IMR-90 (cell line): ENCODE measurements at regions not wholly inside any gene's neighbourhood (a gene's known extent, or its start where the extent isn't known, plus 50 kb on each side); places are given as distances from the start of the nearest gene placed in this dataset.

Experiments used
- ATAC-seq: fragments of 200-7000 bp; cut with Tn5 transposase; 2 replicates; pipeline ENCODE4 v1.9.1; 2020; ENCODE audit warnings: low read depth, mild to moderate bottlenecking, moderate library complexity
- BruUV-seq: library from RNA; stranded (reverse); fragments of 400-500 nt; replicated peaks from 2 replicates; lab custom pipeline; 2021; lab: Mats Ljungman, UMichigan
- CTCF ChIA-PET: fragments of 300-600 bp; formaldehyde crosslinking; extraction: SDS; loops from one replicate; lab custom pipeline; 2021; ENCODE audit warnings: antibody characterized with exemption; lab: Yijun Ruan, JAX
- POLR2A ChIA-PET: fragments of 300-600 bp; sonication (Branson Sonifier 250); formaldehyde crosslinking; loops from one replicate; lab custom pipeline; 2022; ENCODE audit warnings: antibody characterized with exemption; ENCODE audit not compliant: unreplicated experiment; lab: Charles Lee
- DNase-seq: peaks from one replicate; pipeline ENCODE4 v3.0.0; 2013
- H2AFZ ChIP-seq: replicated peaks from 2 replicates; pipeline ENCODE3; 2013; ENCODE audit warnings: low read length, mild to moderate bottlenecking; ENCODE audit not compliant: poor library complexity
- H2AK5ac ChIP-seq: 2 replicates; pipeline ENCODE4 v1.6.1; 2013; ENCODE audit warnings: low read depth, low read length, inconsistent platforms
- H2AK9ac ChIP-seq: replicated peaks from 2 replicates; pipeline ENCODE3; 2013; ENCODE audit warnings: mild to moderate bottlenecking, low read depth, low read length, moderate library complexity; ENCODE audit not compliant: poor library complexity
- H2BK120ac ChIP-seq: 2 replicates; pipeline ENCODE4 v1.6.1; 2013; ENCODE audit warnings: low read depth, low read length, inconsistent platforms
- H2BK15ac ChIP-seq: 3 replicates; pipeline ENCODE4 v1.6.1; 2013; ENCODE audit warnings: low read depth, low read length, inconsistent platforms
- H2BK20ac ChIP-seq: 2 replicates; pipeline ENCODE4 v1.6.1; 2013; ENCODE audit warnings: low read depth, mild to moderate bottlenecking, inconsistent platforms, low read length, moderate library complexity
- H2BK5ac ChIP-seq: 2 replicates; pipeline ENCODE4 v1.6.1; 2013; ENCODE audit warnings: mild to moderate bottlenecking, low read depth, low read length, inconsistent platforms; ENCODE audit not compliant: poor library complexity, severe bottlenecking
- H3K14ac ChIP-seq: replicated peaks from 2 replicates; pipeline ENCODE4 v1.6.1; 2013; ENCODE audit warnings: low read depth, low read length, inconsistent platforms
- H3K18ac ChIP-seq: 2 replicates; pipeline ENCODE4 v1.6.1; 2013; ENCODE audit warnings: low read depth, low read length, control low read depth
- H3K23ac ChIP-seq: 2 replicates; pipeline ENCODE4 v1.6.1; 2013; ENCODE audit warnings: low read depth, low read length, inconsistent platforms
- H3K27ac ChIP-seq: 2 replicates; pipeline ENCODE4 v1.5.1; 2013; ENCODE audit warnings: mild to moderate bottlenecking, control low read depth, low read length; ENCODE audit not compliant: insufficient read depth
- H3K27me3 ChIP-seq: 2 replicates; pipeline ENCODE4 v1.6.1; 2013; ENCODE audit warnings: low read length; ENCODE audit not compliant: control insufficient read depth, insufficient read depth
- H3K36me3 ChIP-seq: 2 replicates; pipeline ENCODE4 v1.6.1; 2013; ENCODE audit warnings: low read length, mixed read lengths; ENCODE audit not compliant: control insufficient read depth, insufficient read depth
- H3K4ac ChIP-seq: 2 replicates; pipeline ENCODE4 v1.6.1; 2013; ENCODE audit warnings: low read depth, low read length, inconsistent platforms
- H3K4me1 ChIP-seq: 2 replicates; pipeline ENCODE4 v1.6.1; 2013; ENCODE audit warnings: low read length, mixed read lengths; ENCODE audit not compliant: control insufficient read depth, insufficient read depth
- H3K4me2 ChIP-seq: 2 replicates; pipeline ENCODE4 v1.6.1; 2013; ENCODE audit warnings: low read depth, mild to moderate bottlenecking, control low read depth, low read length, moderate library complexity
- H3K4me3 ChIP-seq: 2 replicates; pipeline ENCODE4 v1.5.1; 2013; ENCODE audit warnings: low read depth, mild to moderate bottlenecking, control low read depth, low read length, moderate library complexity; ENCODE audit not compliant: insufficient read depth
- H3K56ac ChIP-seq: 2 replicates; pipeline ENCODE4 v1.6.1; 2013; ENCODE audit warnings: low read length, inconsistent platforms; ENCODE audit not compliant: insufficient read depth; ENCODE audit errors: extremely low read depth
- H3K79me1 ChIP-seq, 2 experiments: 2 replicates each; pipeline ENCODE4 v1.6.1; 2013; ENCODE audit warnings: low read length in 2 of 2, inconsistent platforms in 1 of 2, low read depth in 1 of 2
- H3K9ac ChIP-seq: 2 replicates; pipeline ENCODE4 v1.6.1; 2013; ENCODE audit warnings: low read depth, low read length, control low read depth
- H3K9me1 ChIP-seq: 2 replicates; pipeline ENCODE4 v1.6.1; 2013; ENCODE audit warnings: low read length, inconsistent platforms; ENCODE audit not compliant: insufficient read depth
- H3K9me3 ChIP-seq: 2 replicates; pipeline ENCODE4 v1.6.1; 2013; ENCODE audit warnings: low read length; ENCODE audit not compliant: control insufficient read depth, insufficient read depth
- H4K20me1 ChIP-seq: 2 replicates; pipeline ENCODE4 v1.6.1; 2013; ENCODE audit warnings: low read length, inconsistent platforms; ENCODE audit not compliant: insufficient read depth
- H4K5ac ChIP-seq: 2 replicates; pipeline ENCODE4 v1.6.1; 2013; ENCODE audit warnings: mild to moderate bottlenecking, low read depth, low read length, control low read depth
- H4K8ac ChIP-seq, 2 experiments: 2 replicates each; pipeline ENCODE4 v1.6.1; 2013; ENCODE audit warnings: low read depth in 2 of 2, low read length in 2 of 2, control low read depth in 1 of 2, inconsistent platforms in 1 of 2
- H4K91ac ChIP-seq: 2 replicates; pipeline ENCODE4 v1.6.1; 2013; ENCODE audit warnings: low read depth, low read length, inconsistent platforms; ENCODE audit not compliant: insufficient read depth
- BHLHE40 ChIP-seq: fragments of 150-350 bp; IDR thresholded peaks from 2 replicates; pipeline ENCODE4 v1.6.1; 2016; ENCODE audit warnings: mild to moderate bottlenecking, low read depth, low read length
- CEBPB ChIP-seq: IDR thresholded peaks from 2 replicates; pipeline ENCODE4 v1.6.1; 2012; ENCODE audit warnings: low read depth, low read length, improper control_type of control experiment
- CHD1 ChIP-seq: IDR thresholded peaks from 2 replicates; pipeline ENCODE4 v1.6.1; 2012; ENCODE audit warnings: low read depth, low read length, improper control_type of control experiment
- FOS ChIP-seq: fragments of 150-350 bp; IDR thresholded peaks from 2 replicates; pipeline ENCODE4 v1.6.1; 2016; ENCODE audit warnings: low read depth, low read length
- MAFK ChIP-seq: IDR thresholded peaks from 2 replicates; pipeline ENCODE4 v1.6.1; 2012; ENCODE audit warnings: low read depth, low read length, improper control_type of control experiment
- MAZ ChIP-seq: IDR thresholded peaks from 2 replicates; pipeline ENCODE4 v1.6.1; 2012; ENCODE audit warnings: low read depth, mild to moderate bottlenecking, low read length, improper control_type of control experiment, moderate library complexity, borderline replicate concordance
- MXI1 ChIP-seq: IDR thresholded peaks from 2 replicates; pipeline ENCODE4 v1.6.1; 2012; ENCODE audit warnings: low read depth, mild to moderate bottlenecking, low read length, moderate library complexity, borderline replicate concordance
- NFE2L2 ChIP-seq: fragments of 150-350 bp; IDR thresholded peaks from 2 replicates; pipeline ENCODE4 v1.6.1; 2016; ENCODE audit warnings: low read depth, mild to moderate bottlenecking, low read length
- POLR2A ChIP-seq: IDR thresholded peaks from 2 replicates; pipeline ENCODE4 v1.6.1; 2012; ENCODE audit warnings: mild to moderate bottlenecking, low read depth, low read length
- RAD21 ChIP-seq: IDR thresholded peaks from 2 replicates; pipeline ENCODE4 v1.6.1; 2012; ENCODE audit warnings: low read length, improper control_type of control experiment
- RCOR1 ChIP-seq: IDR thresholded peaks from 2 replicates; pipeline ENCODE4 v1.6.1; 2012; ENCODE audit warnings: mild to moderate bottlenecking, low read length, improper control_type of control experiment; ENCODE audit not compliant: insufficient replicate concordance
- RFX5 ChIP-seq: IDR thresholded peaks from 2 replicates; pipeline ENCODE4 v1.8.0; 2012; ENCODE audit warnings: low read depth, mild to moderate bottlenecking, low read length, moderate library complexity
- SMC3 ChIP-seq: fragments of 150-350 bp; IDR thresholded peaks from 2 replicates; pipeline ENCODE4 v1.6.1; 2016; ENCODE audit warnings: low read depth, mild to moderate bottlenecking, antibody characterized with exemption, low read length, moderate library complexity
- WGBS, 2 experiments: methylation state at CpG; one replicate each; pipeline versions ENCODE4 v1.1.5 to v1.1.7; 2013; ENCODE audit warnings: missing lambda C conversion rate in 2 of 2; ENCODE audit not compliant: insufficient read length in 1 of 2; ENCODE audit errors: extremely low coverage in 2 of 2; 5-methylcytosine and 5-hydroxymethylcytosine counted together
- dilution Hi-C: fragments of 300-500 bp; cut with HindIII; formaldehyde crosslinking; loops from one replicate; pipeline ENCODE4 v1.14.3; 2018; ENCODE audit warnings: low sequenced_read_pairs; ENCODE audit not compliant: unreplicated experiment
- in situ Hi-C: fragments of 300-500 bp; cut with MboI; formaldehyde crosslinking; loops from 3 replicates; pipeline ENCODE4 v1.14.3; 2019; ENCODE audit warnings: low sequenced_read_pairs, inconsistent platforms, mixed read lengths
- intact Hi-C: fragments of 100-400 bp; cut with micrococcal nuclease; formaldehyde crosslinking; loops from 2 replicates; pipeline ENCODE4 v1.10.0; 2022
- TF ChIP-seq, protein P1 (sequence below): fragments of 150-350 bp; IDR thresholded peaks from 2 replicates; pipeline ENCODE4 v1.6.1; 2016; ENCODE audit warnings: low read depth, mild to moderate bottlenecking, low read length, moderate library complexity, borderline replicate concordance
- TF ChIP-seq, protein P2 (sequence below): conservative IDR thresholded peaks from 2 replicates; pipeline ENCODE4 v1.5.1; 2012; ENCODE audit warnings: mild to moderate bottlenecking, low read depth, low read length, improper control_type of control experiment
- TF ChIP-seq, protein P3 (sequence below): fragments of 150-350 bp; IDR thresholded peaks from 2 replicates; pipeline ENCODE4 v1.6.1; 2017; ENCODE audit warnings: mild to moderate bottlenecking, antibody characterized with exemption, low read length, low read depth

DNA sequence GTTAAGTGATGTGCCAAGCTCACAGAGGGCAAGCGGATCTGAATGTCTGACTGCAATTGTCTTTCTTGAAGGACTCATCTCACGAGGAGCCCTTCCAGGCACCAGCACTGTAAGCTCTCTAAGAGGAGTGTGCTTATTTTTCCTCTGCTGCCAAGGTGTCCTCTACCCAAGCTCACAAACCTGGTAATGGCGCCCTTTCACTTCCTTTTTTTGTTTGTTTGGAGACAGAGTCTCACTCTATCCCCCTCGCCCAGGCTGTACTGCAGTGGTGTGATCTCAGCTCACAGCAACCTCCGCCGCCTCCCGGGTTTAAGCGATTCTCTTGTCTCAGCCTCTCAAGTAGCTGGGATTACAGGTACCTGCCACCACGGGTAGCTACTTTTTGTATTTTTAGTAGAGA lies 233.8 kb downstream of the MAP2K4 start:
- dilution Hi-C loops: no loop called here
- H3K27me3 ChIP-seq: no peaks in the 10 kb centered on the region
- BruUV-seq: no TSS peak
- ChIA-PET CTCF (interaction anchor here (0.6 to 1.2 kb wide), 2 partner anchors 252 to 291 kb away, joined by 3 read pairs; no protein-coding TSS in a partner anchor), POLR2A (no interaction called here)
- no peak overlapping the region for H2AK5ac ChIP-seq
- H3K14ac ChIP-seq: no peak overlapping the region
- no peak overlapping the region for H2AK9ac ChIP-seq
- H3K79me1 ChIP-seq: no peaks in the 10 kb centered on the region
- H3K56ac ChIP-seq: no peak overlapping the region
- no peak overlapping the region for H2AFZ ChIP-seq
- no peak overlapping the region for H3K23ac ChIP-seq
- no peak overlapping the region for H3K4ac ChIP-seq
- H3K9ac ChIP-seq: no peak overlapping the region
- 0 out of 3 replicates have a peak overlapping the region, but pooled peaks have one; percentile 10 for H2BK15ac ChIP-seq
- H3K4me3 ChIP-seq: no peak overlapping the region
- peaks cover 7% of the 10 kb centered on the region for H3K4me1 ChIP-seq
- no peak for ATAC-seq
- no peak overlapping the region for H4K5ac ChIP-seq
- no CpG with 5 or more reads among the region's 9 CpGs for WGBS, 2 experiments
- no peak for DNase-seq
- no peak for TF ChIP-seq RAD21
- TF ChIP-seq, protein P1, sequence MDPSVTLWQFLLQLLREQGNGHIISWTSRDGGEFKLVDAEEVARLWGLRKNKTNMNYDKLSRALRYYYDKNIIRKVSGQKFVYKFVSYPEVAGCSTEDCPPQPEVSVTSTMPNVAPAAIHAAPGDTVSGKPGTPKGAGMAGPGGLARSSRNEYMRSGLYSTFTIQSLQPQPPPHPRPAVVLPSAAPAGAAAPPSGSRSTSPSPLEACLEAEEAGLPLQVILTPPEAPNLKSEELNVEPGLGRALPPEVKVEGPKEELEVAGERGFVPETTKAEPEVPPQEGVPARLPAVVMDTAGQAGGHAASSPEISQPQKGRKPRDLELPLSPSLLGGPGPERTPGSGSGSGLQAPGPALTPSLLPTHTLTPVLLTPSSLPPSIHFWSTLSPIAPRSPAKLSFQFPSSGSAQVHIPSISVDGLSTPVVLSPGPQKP: no peak
- no peak for TF ChIP-seq POLR2A
- TF ChIP-seq RFX5: no peak
- no peak for TF ChIP-seq SMC3
- TF ChIP-seq BHLHE40: no peak
- TF ChIP-seq, protein P2, sequence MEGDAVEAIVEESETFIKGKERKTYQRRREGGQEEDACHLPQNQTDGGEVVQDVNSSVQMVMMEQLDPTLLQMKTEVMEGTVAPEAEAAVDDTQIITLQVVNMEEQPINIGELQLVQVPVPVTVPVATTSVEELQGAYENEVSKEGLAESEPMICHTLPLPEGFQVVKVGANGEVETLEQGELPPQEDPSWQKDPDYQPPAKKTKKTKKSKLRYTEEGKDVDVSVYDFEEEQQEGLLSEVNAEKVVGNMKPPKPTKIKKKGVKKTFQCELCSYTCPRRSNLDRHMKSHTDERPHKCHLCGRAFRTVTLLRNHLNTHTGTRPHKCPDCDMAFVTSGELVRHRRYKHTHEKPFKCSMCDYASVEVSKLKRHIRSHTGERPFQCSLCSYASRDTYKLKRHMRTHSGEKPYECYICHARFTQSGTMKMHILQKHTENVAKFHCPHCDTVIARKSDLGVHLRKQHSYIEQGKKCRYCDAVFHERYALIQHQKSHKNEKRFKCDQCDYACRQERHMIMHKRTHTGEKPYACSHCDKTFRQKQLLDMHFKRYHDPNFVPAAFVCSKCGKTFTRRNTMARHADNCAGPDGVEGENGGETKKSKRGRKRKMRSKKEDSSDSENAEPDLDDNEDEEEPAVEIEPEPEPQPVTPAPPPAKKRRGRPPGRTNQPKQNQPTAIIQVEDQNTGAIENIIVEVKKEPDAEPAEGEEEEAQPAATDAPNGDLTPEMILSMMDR: no peak
- TF ChIP-seq RCOR1: no peak
- TF ChIP-seq MAZ: no peak
- TF ChIP-seq FOS: no peak
- TF ChIP-seq CHD1: no peak
- TF ChIP-seq MAFK: no peak
- TF ChIP-seq NFE2L2: no peak
- no peak for TF ChIP-seq CEBPB
- TF ChIP-seq MXI1: no peak
- TF ChIP-seq, protein P3, sequence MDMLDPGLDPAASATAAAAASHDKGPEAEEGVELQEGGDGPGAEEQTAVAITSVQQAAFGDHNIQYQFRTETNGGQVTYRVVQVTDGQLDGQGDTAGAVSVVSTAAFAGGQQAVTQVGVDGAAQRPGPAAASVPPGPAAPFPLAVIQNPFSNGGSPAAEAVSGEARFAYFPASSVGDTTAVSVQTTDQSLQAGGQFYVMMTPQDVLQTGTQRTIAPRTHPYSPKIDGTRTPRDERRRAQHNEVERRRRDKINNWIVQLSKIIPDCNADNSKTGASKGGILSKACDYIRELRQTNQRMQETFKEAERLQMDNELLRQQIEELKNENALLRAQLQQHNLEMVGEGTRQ: no peak
- intact Hi-C loops: no loop called here
- no peak overlapping the region for H2BK20ac ChIP-seq
- no peaks in the 10 kb centered on the region for H4K20me1 ChIP-seq
- H3K9me3 ChIP-seq: no peaks in the 10 kb centered on the region
- no peak overlapping the region for H4K91ac ChIP-seq
- no peak overlapping the region for H2BK5ac ChIP-seq
- no peak overlapping the region for H3K4me2 ChIP-seq
- in situ Hi-C loops: loop anchor here (5.0 to 10.0 kb wide), 3 partner anchors 290 to 748 kb away; no protein-coding TSS in a partner anchor
- H3K18ac ChIP-seq: no peak overlapping the region
- H3K27ac ChIP-seq: no peak overlapping the region
- no peaks in the 10 kb centered on the region for H3K36me3 ChIP-seq
- no peak overlapping the region for H4K8ac ChIP-seq
- H2BK120ac ChIP-seq: no peak overlapping the region
- H3K9me1 ChIP-seq: no peaks in the 10 kb centered on the region
